ENCODE measurements at regions not wholly inside any gene's neighbourhood (a gene's known extent, or its start where the extent isn't known, plus 50 kb on each side); places are given as distances from the start of the nearest gene placed in this dataset.

DNA sequence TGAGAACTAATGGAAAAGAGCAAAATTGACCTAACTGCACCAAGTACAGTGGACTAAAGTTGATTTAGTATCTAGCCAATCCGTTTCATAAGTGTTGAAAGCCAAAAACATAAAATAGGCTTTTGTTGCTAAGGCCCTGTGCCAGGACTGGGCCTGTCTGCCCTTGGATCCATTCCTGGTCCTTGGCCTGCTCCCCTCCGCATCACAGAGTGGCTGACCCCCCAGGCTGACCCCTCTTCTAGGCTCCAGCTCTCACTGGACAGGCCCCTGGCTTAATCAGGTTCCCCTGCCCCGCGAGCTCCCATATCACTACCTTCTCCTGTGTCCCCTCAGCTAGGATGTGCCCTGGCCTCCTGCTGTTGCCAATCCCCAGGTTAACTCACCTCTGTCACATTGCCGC, 313.6 kb upstream of the MYOCD start:
- ChIA-PET POLR2A (no interaction called here), CTCF (interaction anchor here (2.5 kb wide), 1 partner anchor 10 kb away, joined by 11 read pairs; no protein-coding TSS in a partner anchor)
- no peak overlapping the region for H3K27ac Mint-ChIP-seq
- H3K27me3 Mint-ChIP-seq (ENCODE audit: low read depth) = no peaks in the 10 kb centered on the region
- H3K36me3 Mint-ChIP-seq = no peaks in the 10 kb centered on the region
- ATAC-seq (no peak), DNase-seq (ENCODE audit: low spot score) (no peak)
- peaks cover 39% of the 10 kb centered on the region for H3K9me3 Mint-ChIP-seq
- H3K4me1 Mint-ChIP-seq = no peaks in the 10 kb centered on the region
- no peak overlapping the region for H3K4me3 Mint-ChIP-seq
- no peak for TF ChIP-seq SMAD4 (CRISPR knock-in tag; IDR thresholded peaks at IDR 0.05)
- TF ChIP-seq ZNF263 (CRISPR knock-in tag; IDR thresholded peaks at IDR 0.05; ENCODE audit: low read depth) = no peak
- TF ChIP-seq TCF7 (CRISPR knock-in tag; IDR thresholded peaks at IDR 0.05; ENCODE audit: low read depth) = no peak
- no peak for TF ChIP-seq ELF4 (CRISPR knock-in tag; IDR thresholded peaks at IDR 0.05; ENCODE audit: low read depth)
- TF ChIP-seq, protein P1, sequence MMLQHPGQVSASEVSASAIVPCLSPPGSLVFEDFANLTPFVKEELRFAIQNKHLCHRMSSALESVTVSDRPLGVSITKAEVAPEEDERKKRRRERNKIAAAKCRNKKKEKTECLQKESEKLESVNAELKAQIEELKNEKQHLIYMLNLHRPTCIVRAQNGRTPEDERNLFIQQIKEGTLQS (CRISPR knock-in tag; conservative IDR thresholded peaks at IDR 0.05) = no peak
- no peak for TF ChIP-seq NR1H2 (CRISPR knock-in tag; IDR thresholded peaks at IDR 0.05)
- TF ChIP-seq, protein P2, sequence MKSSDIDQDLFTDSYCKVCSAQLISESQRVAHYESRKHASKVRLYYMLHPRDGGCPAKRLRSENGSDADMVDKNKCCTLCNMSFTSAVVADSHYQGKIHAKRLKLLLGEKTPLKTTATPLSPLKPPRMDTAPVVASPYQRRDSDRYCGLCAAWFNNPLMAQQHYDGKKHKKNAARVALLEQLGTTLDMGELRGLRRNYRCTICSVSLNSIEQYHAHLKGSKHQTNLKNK (CRISPR knock-in tag; IDR thresholded peaks at IDR 0.05) = no peak
- TF ChIP-seq, protein P3, sequence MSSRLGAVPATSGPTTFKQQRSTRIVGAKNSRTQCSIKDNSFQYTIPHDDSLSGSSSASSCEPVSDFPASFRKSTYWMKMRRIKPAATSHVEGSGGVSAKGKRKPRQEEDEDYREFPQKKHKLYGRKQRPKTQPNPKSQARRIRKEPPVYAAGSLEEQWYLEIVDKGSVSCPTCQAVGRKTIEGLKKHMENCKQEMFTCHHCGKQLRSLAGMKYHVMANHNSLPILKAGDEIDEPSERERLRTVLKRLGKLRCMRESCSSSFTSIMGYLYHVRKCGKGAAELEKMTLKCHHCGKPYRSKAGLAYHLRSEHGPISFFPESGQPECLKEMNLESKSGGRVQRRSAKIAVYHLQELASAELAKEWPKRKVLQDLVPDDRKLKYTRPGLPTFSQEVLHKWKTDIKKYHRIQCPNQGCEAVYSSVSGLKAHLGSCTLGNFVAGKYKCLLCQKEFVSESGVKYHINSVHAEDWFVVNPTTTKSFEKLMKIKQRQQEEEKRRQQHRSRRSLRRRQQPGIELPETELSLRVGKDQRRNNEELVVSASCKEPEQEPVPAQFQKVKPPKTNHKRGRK (CRISPR knock-in tag; IDR thresholded peaks at IDR 0.05; ENCODE audit: borderline replicate concordance) = no peak
- no peak for TF ChIP-seq ATF1 (CRISPR knock-in tag; IDR thresholded peaks at IDR 0.05)
- TF ChIP-seq NFE2L1 (CRISPR knock-in tag; IDR thresholded peaks at IDR 0.05) = no peak
- no peak for TF ChIP-seq GRHL2 (CRISPR knock-in tag; IDR thresholded peaks at IDR 0.05; ENCODE audit: insufficient replicate concordance, severe bottlenecking)
- no peak for TF ChIP-seq HMGA2 (CRISPR knock-in tag; IDR thresholded peaks at IDR 0.05)
- no peak for TF ChIP-seq TEAD1 (CRISPR knock-in tag; IDR thresholded peaks at IDR 0.05)
- TF ChIP-seq NR2C2 (CRISPR knock-in tag; IDR thresholded peaks at IDR 0.05) = no peak

DNA sequence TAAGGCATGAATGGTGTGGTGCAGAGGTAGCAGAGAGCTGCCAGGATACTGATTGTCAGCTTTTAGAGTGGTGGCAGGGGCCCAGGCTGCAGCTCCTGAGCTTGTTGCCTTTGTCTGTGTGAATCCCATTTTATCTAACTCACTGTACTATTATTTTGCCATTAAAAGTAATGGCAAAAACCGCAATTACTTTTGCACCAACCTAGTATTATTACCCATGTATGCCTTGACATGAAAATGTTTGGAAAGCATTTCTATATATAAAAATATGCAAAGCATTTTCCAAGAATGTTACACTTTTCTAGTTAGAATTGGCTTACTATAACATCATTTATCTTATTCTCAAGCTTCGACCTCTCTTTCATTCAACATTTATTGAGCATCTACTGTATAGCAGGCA, 308.1 kb upstream of the MYOCD start:
- Mint-ChIP-seq H3K9me3 (peaks cover 18% of the 10 kb centered on the region), H3K4me3 (no peak overlapping the region), H3K4me1 (peaks cover 9% of the 10 kb centered on the region), H3K27ac (no peak overlapping the region), H3K36me3 (no peaks in the 10 kb centered on the region), H3K27me3 (ENCODE audit: low read depth) (no peaks in the 10 kb centered on the region; the same call in 1 of the 2 replicates)
- ChIA-PET CTCF (interaction anchor here (1.4 to 1.7 kb wide), 2 partner anchors 15 to 188 kb away, joined by 6 to 7 read pairs; no protein-coding TSS in a partner anchor), POLR2A (no interaction called here)
- TF ChIP-seq RORB (CRISPR knock-in tag; IDR thresholded peaks at IDR 0.05) = no peak
- TF ChIP-seq, protein P4, sequence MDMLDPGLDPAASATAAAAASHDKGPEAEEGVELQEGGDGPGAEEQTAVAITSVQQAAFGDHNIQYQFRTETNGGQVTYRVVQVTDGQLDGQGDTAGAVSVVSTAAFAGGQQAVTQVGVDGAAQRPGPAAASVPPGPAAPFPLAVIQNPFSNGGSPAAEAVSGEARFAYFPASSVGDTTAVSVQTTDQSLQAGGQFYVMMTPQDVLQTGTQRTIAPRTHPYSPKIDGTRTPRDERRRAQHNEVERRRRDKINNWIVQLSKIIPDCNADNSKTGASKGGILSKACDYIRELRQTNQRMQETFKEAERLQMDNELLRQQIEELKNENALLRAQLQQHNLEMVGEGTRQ (CRISPR knock-in tag; IDR thresholded peaks at IDR 0.05) = no peak
- TF ChIP-seq, protein P5, sequence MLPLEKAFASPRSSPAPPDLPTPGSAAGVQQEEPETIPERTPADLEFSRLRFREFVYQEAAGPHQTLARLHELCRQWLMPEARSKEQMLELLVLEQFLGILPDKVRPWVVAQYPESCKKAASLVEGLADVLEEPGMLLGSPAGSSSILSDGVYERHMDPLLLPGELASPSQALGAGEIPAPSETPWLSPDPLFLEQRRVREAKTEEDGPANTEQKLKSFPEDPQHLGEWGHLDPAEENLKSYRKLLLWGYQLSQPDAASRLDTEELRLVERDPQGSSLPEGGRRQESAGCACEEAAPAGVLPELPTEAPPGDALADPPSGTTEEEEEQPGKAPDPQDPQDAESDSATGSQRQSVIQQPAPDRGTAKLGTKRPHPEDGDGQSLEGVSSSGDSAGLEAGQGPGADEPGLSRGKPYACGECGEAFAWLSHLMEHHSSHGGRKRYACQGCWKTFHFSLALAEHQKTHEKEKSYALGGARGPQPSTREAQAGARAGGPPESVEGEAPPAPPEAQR (CRISPR knock-in tag; IDR thresholded peaks at IDR 0.05) = no peak
- TF ChIP-seq, protein P6, sequence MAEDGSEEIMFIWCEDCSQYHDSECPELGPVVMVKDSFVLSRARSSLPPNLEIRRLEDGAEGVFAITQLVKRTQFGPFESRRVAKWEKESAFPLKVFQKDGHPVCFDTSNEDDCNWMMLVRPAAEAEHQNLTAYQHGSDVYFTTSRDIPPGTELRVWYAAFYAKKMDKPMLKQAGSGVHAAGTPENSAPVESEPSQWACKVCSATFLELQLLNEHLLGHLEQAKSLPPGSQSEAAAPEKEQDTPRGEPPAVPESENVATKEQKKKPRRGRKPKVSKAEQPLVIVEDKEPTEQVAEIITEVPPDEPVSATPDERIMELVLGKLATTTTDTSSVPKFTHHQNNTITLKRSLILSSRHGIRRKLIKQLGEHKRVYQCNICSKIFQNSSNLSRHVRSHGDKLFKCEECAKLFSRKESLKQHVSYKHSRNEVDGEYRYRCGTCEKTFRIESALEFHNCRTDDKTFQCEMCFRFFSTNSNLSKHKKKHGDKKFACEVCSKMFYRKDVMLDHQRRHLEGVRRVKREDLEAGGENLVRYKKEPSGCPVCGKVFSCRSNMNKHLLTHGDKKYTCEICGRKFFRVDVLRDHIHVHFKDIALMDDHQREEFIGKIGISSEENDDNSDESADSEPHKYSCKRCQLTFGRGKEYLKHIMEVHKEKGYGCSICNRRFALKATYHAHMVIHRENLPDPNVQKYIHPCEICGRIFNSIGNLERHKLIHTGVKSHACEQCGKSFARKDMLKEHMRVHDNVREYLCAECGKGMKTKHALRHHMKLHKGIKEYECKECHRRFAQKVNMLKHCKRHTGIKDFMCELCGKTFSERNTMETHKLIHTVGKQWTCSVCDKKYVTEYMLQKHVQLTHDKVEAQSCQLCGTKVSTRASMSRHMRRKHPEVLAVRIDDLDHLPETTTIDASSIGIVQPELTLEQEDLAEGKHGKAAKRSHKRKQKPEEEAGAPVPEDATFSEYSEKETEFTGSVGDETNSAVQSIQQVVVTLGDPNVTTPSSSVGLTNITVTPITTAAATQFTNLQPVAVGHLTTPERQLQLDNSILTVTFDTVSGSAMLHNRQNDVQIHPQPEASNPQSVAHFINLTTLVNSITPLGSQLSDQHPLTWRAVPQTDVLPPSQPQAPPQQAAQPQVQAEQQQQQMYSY (CRISPR knock-in tag; IDR thresholded peaks at IDR 0.05) = no peak
- TF ChIP-seq, protein P7, sequence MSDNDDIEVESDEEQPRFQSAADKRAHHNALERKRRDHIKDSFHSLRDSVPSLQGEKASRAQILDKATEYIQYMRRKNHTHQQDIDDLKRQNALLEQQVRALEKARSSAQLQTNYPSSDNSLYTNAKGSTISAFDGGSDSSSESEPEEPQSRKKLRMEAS (CRISPR knock-in tag; IDR thresholded peaks at IDR 0.05) = no peak
- no peak for TF ChIP-seq FOXJ3 (CRISPR knock-in tag; IDR thresholded peaks at IDR 0.05; ENCODE audit: borderline replicate concordance)
- TF ChIP-seq, protein P8, sequence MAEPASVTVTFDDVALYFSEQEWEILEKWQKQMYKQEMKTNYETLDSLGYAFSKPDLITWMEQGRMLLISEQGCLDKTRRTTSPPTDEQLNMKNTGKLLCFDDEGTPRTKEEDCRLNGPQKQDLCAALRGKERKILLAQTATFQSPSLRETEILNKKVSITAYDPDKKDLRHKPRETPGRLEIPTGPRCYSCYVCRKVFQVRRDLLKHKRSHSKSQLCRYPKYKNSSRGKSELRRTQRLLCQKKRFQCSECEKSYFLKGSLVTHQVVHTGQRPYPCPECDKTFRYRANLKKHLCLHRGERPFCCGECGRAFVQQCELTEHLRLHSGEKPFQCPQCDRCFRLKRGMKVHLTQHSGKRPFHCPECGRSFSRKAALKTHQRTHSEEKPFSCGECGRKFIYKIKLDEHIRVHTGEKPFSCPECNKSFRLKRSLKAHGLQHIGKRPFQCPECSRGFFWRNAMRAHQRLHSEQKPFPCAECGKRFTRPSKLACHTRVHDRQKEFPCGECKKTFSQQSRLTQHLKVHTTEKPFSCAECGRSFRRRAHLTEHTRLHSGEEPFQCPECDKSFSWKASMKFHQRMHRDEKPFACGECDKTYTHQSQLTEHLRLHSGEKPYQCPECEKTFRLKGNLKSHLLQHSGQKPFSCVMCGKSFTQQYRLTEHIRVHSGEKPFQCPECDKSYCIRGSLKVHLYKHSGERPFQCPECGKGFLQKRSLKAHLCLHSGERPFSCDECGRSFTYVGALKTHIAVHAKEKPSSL (CRISPR knock-in tag; conservative IDR thresholded peaks at IDR 0.05) = no peak
- TF ChIP-seq ESRRA (CRISPR knock-in tag; IDR thresholded peaks at IDR 0.05; ENCODE audit: borderline replicate concordance) = no peak
- TF ChIP-seq, protein P3 (CRISPR knock-in tag; IDR thresholded peaks at IDR 0.05; ENCODE audit: borderline replicate concordance) = no peak
- DNase-seq (ENCODE audit: low spot score) = no peak
- no peak for ATAC-seq

Data from WTC11 (cell line).